GM20431 (cell line): ENCODE measurements at regions not wholly inside any gene's neighbourhood (a gene's known extent, or its start where the extent isn't known, plus 50 kb on each side); places are given as distances from the start of the nearest gene placed in this dataset.

ENCODE experiments used
- in situ Hi-C: fragments of 300-500 bp; cut with MseI, MboI; formaldehyde crosslinking; loops from one replicate; pipeline ENCODE4 v1.15.0; 2020; ENCODE audit warnings: low sequenced_read_pairs; ENCODE audit not compliant: unreplicated experiment

DNA sequence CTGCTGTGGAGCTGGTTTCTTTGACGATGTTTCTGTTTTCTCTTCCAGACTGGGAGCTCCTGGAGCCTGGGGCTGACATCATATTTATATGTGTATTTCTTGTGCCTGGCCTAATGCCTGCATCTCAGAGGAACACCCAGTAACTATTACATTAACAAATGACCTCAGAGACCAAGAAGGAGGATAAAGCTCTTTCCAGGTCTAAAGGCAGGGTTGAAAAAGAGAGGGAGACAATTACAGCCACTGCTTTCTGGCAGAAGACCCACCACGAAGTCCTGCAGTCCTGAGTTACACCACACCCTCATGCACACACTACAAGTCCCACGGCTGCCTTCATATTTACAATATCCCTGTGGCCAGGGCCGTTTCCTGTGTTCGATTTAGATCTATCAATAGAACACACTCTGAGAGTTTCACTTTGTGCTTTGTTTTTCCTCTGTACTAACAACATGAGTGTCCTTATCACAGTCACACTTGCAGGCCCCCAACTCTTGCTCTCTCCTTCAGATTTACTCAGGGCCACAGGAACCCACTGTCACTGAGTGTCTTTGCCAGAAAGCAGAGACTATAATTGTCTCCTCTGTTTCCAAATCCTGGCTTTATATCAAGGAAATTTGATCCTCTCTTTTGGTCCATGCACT lies 535.5 kb downstream of the MID1IP1 start:
- in situ Hi-C loops: no loop called here

DNA sequence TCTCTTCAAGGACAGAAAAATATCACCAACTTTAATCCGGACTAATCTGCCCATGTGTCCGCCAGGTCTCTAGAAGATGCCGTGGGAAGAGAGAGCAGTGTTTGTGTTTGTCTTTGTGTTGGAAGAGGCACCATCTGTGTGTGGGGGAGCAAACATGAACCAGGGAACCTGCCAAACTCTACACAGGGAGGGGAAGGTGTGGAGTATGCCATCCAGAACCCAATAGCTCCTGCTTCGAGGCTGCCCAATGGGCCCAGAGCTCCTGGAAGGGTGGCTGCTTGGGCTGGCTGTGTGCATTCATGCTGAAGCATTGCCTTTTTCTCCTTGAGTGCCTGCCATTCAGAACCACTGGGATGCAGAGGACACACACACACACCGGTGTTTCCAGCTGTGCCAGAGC lies 536.2 kb downstream of the MID1IP1 start:
- in situ Hi-C loops: no loop called here

DNA sequence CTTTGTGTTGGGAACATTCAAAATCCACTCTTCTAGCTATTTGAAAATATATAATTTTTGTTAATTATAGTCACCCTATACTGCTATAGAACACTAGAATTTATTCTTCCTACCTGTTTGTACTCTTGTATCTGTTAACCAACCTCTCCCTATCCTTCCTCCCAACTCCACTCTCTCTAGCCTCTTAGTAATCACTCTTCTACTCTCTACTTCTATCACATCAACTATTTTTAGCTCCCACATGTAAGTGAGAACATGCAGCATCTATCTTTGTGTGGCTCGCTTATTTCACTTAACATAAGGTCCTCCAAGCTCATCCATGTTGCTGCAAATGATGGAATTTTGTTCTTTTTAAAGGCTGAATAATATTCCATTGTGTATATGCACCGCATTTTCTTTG lies 537.3 kb downstream of the MID1IP1 start:
- in situ Hi-C loops: no loop called here

DNA sequence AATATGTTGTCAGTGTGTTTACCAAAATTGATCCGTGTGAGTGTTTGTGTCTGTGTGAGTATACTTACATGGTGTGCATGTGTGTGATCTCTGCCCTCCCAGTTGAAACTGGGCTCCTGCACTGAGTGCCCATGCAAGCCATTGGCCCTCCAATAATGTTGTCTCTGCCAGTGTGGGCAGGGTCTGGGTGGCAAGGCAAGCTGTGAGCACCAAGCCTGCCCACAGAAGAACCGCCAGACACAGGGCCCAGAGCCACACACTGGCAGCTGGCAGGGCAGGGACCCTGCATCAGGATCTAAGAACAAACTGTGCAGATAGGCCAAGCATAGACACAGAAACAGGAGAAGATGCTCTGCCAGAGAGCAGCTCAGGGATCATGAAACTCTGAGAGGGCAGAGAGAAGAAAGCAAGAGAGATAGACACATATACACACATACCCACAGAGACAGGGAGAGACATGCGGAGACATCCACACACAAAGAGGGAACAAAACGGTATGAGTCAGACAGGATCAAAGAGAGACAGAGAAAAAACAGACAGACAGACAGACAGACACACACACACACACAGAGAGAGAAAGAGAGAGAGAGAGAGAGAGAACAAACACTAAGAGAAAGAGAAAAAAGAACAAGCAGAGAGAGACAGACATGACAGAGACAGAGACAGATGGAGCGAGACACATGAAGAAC lies 555.0 kb downstream of the MID1IP1 start:
- in situ Hi-C loops: no loop called here

DNA sequence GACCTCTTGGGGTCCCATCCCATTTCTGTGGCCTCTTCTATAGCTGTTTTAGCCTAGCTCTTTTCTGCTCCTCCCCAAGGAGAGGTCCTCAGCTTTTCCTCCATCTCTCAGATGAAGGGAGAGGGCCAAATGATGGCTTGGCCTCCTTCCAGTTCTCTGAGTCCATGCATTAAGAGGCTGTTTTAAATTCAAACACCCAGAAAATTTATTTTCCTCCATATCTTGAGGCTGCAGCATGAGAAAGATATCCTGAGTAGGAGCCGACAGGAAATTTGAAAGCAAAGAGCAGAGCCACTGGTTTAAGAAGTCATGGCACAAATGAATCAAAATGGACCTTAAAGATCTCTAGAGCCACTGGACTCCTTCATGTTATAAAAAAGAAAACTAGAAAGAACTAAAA lies 558.8 kb downstream of the MID1IP1 start:
- in situ Hi-C loops: no loop called here

DNA sequence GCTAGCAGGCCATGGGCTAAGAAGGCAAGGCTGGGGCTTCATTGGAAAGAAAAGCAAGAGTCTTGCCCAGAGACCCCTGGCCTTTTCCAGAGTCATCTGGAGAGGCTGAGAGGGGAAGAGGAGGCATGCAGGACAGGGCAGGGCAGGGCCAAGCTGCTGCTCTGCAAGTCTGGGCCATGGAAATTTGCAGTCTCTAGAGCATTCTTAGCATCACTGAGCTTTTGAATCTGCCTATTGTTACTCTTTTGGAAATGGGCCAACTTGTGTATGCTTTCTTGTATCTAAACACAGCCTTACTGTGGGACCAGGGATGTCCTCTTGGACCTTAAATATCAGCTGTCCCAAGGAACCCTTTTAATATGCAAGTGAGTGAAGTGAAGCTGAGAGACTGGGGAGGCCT lies 560.5 kb downstream of the MID1IP1 start:
- in situ Hi-C loops: no loop called here

DNA sequence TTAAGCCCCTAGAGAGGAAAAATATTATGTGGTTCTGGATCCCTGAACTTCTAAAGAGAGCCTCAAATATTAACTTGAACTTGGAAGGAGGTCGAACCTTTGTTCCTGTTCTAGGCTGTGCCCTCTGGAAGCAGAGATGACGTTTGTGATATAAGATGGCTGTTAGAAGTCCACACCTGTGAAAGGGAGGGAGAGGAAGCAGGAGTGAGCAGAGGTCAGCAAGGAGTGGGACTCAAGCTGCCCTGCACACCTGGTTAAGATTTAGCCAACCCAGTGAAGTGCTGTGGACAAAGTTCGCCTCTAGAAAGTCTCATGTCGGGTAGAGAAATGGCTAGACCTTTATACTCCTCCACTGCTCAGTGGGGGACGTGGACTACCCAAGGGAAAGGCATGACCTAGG lies 566.2 kb downstream of the MID1IP1 start:
- in situ Hi-C loops: no loop called here

DNA sequence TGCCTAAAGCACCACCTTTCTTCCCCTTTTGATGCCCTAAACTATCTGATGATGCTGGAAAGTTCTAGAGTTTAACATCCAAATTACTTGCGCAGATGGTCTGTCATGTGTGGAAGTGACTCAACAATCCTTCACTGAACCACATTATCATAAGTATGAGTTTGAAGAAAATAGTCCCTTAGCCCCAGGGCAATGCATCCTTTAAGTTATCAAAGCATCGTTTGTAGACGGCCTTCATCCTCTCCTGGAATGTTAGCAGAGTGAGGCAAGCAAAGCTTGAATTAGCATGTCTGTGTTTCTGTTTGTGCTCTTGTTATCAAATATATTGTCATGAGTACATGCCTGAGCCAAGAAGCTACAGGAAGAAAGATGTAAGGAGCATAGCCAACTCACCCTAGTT lies 570.9 kb downstream of the MID1IP1 start:
- in situ Hi-C loops: no loop called here

DNA sequence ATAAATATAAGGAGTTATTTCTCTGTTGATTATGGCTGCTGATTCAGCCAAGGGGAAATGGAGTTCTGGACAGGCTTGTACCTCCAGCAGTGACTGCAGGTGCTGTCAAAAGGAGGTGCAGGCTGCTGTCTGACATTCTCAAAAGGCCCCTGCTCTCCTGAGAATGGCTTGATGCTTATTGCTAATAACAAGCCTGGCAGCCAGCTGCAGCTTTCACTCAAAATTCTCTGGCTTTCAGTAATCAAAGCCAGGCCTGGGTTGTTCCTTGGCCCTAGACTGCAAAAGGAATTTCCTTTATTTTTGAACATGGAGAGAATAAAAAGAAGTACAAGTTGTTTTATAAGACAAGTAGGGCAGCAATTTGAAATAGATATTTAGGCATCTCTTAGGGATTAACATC lies 575.9 kb downstream of the MID1IP1 start:
- in situ Hi-C loops: no loop called here

DNA sequence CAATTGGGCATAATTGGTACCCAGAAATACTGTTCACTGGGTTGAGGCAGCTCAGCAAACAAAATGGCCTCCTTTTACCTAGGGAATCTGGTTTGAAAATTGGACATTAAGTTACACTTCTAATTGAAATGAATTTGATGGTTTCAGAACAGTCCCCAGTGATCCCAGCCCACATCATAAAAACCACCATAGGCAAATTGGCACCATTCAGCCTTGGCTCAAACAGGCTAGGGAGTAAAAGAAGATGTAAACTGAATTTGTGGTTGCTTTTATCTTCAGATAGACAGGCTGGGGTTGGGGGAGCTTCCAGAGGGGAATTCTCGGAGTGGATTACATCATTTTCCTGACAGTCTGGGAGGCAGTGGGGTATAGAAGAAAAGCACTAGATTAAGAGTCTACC lies 576.5 kb downstream of the MID1IP1 start:
- in situ Hi-C loops: no loop called here

DNA sequence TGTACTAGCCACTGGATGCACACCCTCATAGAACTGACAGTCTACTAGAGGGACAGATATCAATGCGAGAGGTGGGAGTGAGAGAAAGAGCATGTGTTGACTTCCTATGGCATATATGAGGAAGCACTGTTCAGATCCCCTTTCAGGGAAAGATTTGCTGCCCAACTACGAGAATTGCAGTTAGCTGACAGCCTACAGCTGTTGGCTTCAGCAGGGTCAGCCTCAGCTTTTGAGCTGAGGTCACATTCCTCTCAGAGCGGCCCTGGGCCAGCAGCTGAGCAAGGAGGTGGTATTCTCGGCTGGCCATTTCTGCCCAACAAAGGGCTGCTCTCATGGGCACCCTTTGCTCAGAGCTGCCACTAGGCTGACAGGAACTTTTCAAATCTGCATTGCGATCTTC lies 580.2 kb downstream of the MID1IP1 start:
- in situ Hi-C loops: no loop called here

DNA sequence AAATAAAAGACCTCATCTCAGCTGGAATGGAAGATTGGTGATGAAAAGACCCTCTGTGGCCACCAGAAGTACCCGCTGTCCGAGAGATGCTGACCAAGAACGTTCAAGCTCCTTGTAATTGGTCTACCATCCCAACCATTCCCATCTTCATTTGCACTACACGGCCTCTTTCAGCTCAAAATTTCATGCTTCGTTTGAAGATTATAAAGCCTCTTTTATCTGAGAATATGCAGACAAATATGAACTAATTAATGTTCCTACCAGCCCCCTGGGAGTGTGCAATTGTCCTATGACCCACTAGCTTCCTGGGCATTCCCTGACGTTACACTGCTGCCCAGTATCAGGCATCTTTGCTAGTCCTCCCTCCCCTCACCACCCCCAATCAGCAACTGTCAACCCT lies 583.7 kb downstream of the MID1IP1 start:
- in situ Hi-C loops: no loop called here

DNA sequence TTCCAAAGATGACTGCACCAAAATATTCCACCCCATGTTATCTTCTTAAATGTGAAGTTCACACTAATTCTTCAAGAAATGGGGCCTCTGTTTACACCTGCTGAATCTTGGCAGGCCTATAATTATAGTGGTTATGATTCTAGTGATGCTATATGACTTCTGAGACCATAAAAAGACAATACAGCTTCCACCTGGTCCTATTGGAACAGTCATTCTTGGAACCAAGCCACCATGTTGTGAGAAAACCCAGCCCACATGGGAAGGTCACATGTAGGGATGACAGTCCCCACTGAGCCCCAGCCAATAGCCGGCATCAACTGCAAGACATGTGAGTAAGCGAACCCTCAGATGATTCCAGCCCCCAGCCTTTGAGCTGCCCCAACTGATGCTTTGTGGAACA lies 587.5 kb downstream of the MID1IP1 start:
- in situ Hi-C loops: no loop called here

DNA sequence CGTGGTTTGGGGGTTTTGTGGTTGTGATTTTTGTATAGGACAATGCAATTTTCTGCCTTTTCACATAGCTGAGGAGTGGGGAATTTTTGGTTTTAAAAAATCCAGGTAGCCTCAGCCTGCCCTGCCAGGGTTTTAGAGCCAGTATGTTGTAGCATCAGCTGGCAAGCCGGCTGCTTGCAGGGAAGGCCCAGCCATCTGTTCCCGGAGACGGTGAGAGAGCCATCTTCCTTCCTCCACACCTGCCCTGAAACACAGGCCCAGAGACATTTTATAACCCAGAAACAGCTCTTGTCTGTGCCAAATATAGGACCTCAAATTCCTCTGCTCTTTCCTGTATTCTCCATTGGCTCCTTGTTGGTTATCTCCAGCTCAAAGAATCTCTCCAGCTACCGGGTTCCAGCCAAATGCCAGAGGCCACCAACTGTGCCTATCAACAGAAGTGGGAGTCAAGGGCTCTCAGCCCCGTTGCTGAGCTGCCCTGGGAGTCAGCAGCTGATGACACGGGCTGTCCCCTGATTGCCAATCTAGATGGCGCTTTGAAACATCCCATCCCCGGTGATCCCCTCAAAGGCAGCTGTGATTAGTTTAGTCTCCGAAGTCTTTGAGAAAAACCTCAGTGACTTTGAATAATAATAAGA lies 595.2 kb downstream of the MID1IP1 start:
- in situ Hi-C loops: no loop called here

DNA sequence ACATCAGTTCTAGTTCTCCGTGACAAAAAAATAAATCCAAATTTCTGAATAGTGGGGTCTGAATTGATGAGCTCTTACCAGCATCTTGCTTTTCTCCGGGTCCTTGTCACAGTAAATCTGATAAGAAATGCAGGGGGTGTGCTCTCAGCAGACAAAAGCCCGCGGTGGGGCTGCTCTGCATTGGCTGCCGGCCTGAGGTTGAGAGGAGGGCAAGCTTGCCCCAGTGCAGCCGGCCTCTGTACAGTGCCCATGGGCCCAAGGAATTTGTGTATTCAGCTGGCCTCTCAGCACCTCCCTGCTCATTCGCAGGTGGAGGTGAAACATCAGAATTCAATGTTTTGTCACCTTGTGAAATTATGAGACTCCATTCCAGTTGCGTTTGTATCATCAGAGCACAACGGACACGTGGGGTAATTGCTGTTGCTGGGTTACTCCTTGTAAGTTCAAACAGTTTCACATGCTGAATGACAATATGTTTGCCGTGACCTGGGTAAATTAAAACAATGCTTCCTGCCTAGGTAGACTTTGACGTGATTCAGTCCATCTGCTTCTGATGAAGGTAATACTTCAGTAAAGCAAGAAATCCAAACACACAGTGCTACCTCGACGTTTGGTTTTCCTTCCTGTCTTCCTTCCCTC lies 596.4 kb downstream of the MID1IP1 start:
- in situ Hi-C loops: no loop called here

DNA sequence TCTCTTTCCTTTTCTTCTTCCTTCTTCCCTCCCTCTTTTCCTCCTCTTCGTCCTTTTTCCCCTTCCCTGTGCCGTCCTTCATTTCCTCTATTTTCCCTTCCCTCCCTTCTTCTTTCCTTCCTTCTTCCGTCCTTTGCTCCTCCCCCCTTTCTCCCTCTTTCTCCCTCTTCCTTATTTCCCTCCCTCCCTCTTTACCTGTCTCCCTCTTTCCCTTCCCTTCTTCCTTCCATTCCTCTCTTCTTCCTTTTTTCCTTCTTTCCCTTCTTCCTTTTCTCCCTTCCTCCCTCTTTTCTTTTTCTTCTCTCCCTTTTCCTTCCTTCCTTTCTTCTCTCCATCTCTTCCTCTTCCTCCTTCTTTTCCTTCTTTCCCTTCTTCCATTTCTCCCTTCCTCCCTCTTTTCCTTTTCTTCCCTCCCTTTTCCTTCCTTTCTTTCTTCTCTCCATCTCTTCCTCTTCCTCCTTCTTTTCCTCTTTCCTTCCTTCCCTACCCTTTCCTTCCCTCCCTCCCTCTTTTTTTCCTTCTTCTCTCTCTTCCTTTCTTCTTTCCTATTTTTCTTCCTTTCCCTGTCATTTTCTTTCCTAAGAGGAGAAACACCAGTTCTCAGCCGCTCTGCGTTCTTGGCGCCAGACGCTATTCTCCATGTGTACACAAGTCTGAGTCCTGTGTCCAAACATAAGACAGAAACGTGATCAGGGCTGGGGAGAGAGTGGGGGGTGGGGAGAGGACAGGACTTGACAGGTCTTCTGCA lies 597.1 kb downstream of the MID1IP1 start:
- in situ Hi-C loops: no loop called here

DNA sequence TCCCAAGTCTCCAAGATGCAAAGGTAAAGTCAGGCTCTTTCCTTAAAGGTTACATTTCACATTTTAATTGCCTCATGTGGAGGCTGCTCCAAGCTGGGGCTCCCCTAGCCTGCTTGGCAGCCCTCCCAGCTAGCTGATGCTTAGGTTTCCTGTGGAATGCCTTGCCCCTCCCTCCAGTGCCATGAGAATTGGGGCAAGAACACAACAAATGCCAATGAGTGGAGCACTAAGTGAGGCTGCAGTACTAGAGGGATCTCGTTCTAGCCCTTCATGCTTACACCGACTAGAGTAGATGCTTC lies 597.7 kb downstream of the MID1IP1 start:
- in situ Hi-C loops: no loop called here

DNA sequence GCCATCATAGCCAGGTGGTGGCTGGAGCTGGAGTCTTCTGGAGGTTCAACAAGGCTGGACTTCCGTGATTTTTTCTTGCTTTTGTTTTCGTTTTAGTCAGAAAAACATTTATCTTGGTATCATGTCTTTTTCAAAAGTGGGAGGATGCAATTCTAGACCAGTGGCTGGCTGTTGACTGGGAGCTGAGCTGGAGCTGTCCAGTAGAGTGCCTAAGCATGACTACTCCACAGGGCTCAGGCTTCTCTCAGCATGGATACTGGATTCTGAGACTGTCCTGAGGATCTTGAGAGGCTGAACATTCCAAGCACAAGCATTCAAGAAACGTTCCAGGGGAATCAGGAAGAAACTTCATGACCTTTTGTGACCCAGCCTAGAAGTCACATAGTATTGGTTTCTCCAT lies 598.1 kb downstream of the MID1IP1 start:
- in situ Hi-C loops: no loop called here

DNA sequence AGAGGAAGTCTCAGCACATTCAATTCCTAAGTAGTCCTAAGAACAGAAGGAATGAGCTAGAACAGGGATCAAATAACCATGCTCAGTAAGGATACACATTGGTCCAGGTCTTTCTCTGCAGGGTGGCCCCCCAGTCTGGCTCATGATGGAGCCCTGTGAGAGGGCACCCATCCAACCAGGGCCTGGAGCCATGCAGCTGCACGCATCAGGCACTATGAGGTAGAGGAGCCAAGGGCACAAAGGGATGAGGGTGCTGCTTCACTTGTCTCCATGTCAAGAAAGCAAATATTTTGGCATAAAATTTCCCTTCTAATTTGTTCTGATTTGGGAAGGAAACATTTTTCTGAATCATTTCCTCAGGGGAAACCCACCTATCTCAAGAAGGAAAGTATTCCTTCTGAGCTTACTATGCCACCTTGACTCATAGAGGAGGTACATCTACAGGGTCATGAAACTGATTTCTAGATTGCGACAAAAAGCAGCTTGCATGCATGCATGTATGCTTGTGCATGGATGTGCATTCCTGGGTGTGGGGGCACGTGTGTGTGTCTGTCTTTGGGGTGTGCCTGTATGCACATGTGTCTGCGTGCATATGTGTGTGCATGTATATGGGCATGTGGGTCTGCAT lies 600.3 kb downstream of the MID1IP1 start:
- in situ Hi-C loops: no loop called here

DNA sequence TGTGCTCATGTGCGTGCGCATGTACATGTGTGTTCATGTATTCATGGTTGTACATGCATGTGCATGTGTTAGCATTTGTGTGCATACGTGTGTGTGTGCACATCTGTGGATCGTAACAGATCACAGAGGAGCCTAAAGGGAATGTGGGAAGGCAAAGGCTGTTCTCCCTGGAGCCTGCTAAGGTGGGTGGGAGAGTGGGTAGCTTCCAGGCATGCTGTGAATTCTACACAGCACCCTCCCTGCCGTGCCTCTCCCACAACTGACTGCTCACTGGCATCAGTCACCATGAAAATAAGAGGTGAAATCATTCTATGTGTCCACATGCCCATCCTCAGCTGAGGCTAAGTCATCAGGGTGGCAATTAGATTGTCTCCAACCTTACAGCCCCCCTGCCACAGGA lies 600.9 kb downstream of the MID1IP1 start:
- in situ Hi-C loops: no loop called here
